ENCODE measurements at regions not wholly inside any gene's neighbourhood (a gene's known extent, or its start where the extent isn't known, plus 50 kb on each side); places are given as distances from the start of the nearest gene placed in this dataset.

GRCh38 chr18:72342933-72343332 lies 201.2 kb downstream of the CBLN2 start:
- no peak for DNase-seq

- no peak for DNase-seq
Measured at GRCh38 chr18:72339976-72340375, 204.2 kb downstream of the CBLN2 start.

GRCh38 chr18:72336786-72337185 lies 207.4 kb downstream of the CBLN2 start:
- DNase-seq: no peak

GRCh38 chr18:72329533-72329932 lies 214.6 kb downstream of the CBLN2 start:
- DNase-seq: no peak

GRCh38 chr18:72325307-72325706 lies 218.8 kb downstream of the CBLN2 start:
- DNase-seq: no peak

- DNase-seq: no peak
Measured at GRCh38 chr18:72324677-72325076, 219.5 kb downstream of the CBLN2 start.

GRCh38 chr18:72316497-72316896 lies 227.6 kb downstream of the CBLN2 start:
- DNase-seq: no peak

GRCh38 chr18:72283148-72283925 lies 260.8 kb downstream of the CBLN2 start:
- DNase-seq: no peak

GRCh38 chr18:72273025-72273424 lies 271.1 kb downstream of the CBLN2 start:
- no peak for DNase-seq

GRCh38 chr18:72261590-72261989 lies 282.6 kb downstream of the CBLN2 start:
- DNase-seq: no peak

GRCh38 chr18:72246076-72246475 lies 298.1 kb downstream of the CBLN2 start:
- no peak for DNase-seq

GRCh38 chr18:72235422-72235821 lies 308.7 kb downstream of the CBLN2 start:
- peak; percentile 92 for DNase-seq

GRCh38 chr18:72233106-72233505 lies 311.0 kb downstream of the CBLN2 start:
- peak; percentile 84 for DNase-seq

- no peak for DNase-seq
Measured at GRCh38 chr18:72232644-72233043, 311.5 kb downstream of the CBLN2 start.

GRCh38 chr18:72225958-72226357 lies 318.2 kb downstream of the CBLN2 start:
- DNase-seq: no peak

- DNase-seq: no peak
Measured at GRCh38 chr18:72223733-72224132, 320.4 kb downstream of the CBLN2 start.

- no peak for DNase-seq
Measured at GRCh38 chr18:72208920-72209676, 335.0 kb downstream of the CBLN2 start.

GRCh38 chr18:72207280-72207679 lies 336.9 kb downstream of the CBLN2 start:
- DNase-seq: no peak

- no peak for DNase-seq
Measured at GRCh38 chr18:72206814-72207213, 337.3 kb downstream of the CBLN2 start.

- DNase-seq: no peak
Measured at GRCh38 chr18:72201032-72201431, 343.1 kb downstream of the CBLN2 start.

- DNase-seq: no peak
Measured at GRCh38 chr18:72197591-72197990, 346.6 kb downstream of the CBLN2 start.

- no peak for DNase-seq
Measured at GRCh38 chr18:72194072-72194471, 350.1 kb downstream of the CBLN2 start.

- no peak for DNase-seq
Measured at GRCh38 chr18:72187956-72188355, 356.2 kb downstream of the CBLN2 start.

GRCh38 chr18:72181241-72181764 lies 362.8 kb downstream of the CBLN2 start:
- DNase-seq: no peak

Measured in NCI-H748 treated with DMSO at 0.1 percent for 48 hours (cell line).